ENCODE measurements at regions not wholly inside any gene's neighbourhood (a gene's known extent, or its start where the extent isn't known, plus 50 kb on each side); places are given as distances from the start of the nearest gene placed in this dataset.

DNA sequence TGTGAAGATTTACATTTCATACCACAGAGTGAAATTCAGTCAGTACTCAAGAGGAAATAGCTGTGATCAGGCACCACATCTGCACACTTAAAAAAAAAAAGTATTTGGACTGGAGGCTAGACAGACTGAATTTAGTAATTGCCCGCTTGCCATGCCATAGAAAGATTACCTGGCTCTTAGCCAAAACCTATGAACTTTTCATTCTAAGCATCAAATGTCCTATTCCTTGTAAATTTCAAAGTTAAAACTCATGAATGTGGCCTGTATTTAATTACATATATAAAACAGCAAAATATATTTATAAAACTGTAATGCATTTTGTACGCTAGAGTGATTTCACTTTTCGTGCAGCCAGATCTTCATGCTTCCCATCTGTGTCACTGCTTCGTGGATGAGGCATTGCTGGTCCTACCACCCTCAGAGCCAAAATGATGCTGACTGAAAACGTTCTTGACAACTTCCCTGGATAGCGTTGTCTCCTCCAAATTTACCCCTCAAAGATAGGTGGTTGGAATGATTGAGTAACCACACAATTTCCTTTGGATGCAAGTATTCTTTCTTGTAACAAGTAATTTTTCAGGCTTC is 447.9 kb upstream of the SGCD start:
- TF ChIP-seq, protein P1, sequence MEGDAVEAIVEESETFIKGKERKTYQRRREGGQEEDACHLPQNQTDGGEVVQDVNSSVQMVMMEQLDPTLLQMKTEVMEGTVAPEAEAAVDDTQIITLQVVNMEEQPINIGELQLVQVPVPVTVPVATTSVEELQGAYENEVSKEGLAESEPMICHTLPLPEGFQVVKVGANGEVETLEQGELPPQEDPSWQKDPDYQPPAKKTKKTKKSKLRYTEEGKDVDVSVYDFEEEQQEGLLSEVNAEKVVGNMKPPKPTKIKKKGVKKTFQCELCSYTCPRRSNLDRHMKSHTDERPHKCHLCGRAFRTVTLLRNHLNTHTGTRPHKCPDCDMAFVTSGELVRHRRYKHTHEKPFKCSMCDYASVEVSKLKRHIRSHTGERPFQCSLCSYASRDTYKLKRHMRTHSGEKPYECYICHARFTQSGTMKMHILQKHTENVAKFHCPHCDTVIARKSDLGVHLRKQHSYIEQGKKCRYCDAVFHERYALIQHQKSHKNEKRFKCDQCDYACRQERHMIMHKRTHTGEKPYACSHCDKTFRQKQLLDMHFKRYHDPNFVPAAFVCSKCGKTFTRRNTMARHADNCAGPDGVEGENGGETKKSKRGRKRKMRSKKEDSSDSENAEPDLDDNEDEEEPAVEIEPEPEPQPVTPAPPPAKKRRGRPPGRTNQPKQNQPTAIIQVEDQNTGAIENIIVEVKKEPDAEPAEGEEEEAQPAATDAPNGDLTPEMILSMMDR (conservative IDR thresholded peaks at IDR 0.05): no peak
- no peak overlapping the region; the same call in 1 of the 2 replicates for H3K27ac ChIP-seq

DNA sequence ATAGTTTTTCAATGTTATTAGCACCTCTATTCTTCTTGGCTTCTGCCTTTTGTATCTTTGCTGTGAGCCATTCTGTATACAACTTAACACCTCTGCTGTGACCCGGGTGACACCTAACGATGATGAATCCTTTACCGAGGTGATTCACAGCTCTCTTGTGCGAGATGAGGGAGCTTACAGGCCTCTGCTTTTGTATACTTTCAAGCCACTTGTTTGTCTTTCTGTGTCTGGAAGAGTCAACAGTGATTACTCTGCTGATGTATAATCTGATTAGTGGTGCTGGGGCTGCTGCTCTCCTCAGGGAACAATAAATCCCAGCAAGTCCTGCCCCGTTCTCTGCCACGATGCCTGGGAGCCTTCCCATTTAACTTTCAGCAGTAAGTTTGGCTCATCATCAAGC is 442.9 kb upstream of the SGCD start:
- peak overlapping the region; percentile 63 for H3K27ac ChIP-seq
- TF ChIP-seq, protein P1 (conservative IDR thresholded peaks at IDR 0.05): no peak

DNA sequence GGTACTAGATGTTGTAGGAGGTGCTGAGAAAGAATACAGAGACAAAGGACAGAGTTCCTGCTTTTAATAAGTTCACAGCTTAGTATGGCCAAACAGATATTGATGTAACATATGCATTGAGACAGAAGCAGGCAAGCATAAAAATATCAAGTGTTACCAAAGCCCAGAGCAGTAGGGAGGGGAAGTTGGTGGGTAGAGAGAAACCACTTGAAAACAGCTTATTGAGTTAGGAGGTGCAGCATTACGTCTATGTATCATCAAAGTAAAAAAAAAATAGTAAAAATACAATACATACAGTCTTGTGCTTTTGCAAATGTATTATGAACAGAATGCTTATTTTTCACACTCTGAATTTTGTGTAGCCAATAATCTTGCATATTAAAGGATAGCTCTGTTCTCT is 441.8 kb upstream of the SGCD start:
- TF ChIP-seq, protein P1 (conservative IDR thresholded peaks at IDR 0.05): no peak
- H3K27ac ChIP-seq: no peak overlapping the region

DNA sequence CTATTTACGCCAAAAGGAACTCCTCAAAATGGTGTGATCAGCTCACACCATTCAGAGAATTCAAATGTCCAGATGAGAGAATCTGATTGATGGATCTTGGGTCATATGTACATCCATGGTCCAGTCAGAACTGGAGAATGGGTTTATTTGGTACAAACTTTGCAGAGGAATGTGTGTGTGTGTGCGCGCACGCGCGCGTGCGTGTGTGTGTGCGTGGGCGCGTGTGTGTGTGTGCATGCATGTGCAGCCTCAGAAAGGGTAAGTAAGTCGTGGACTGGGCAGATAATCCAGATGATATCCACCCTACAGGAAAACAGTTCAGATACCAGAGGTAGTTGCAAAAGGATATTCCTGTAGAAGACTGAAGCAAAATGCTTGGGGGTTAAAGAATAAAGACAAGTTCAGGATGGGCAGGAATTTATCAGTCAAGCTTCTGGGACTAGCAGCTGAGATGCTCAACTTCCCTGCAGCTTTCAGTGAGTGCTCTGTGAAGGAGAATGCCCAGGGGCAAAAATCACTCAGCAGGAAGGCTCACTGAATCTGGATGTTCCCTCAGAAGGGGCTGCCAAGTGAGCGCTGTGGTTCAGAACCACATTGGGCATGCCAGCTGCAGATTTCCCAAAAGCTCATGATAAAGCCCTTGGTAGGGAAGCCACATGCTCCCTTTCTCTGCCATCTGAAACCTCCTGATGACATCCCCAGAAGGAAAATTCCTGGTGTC is 440.5 kb upstream of the SGCD start:
- TF ChIP-seq, protein P1 (conservative IDR thresholded peaks at IDR 0.05): no peak
- H3K27ac ChIP-seq: no peak overlapping the region

DNA sequence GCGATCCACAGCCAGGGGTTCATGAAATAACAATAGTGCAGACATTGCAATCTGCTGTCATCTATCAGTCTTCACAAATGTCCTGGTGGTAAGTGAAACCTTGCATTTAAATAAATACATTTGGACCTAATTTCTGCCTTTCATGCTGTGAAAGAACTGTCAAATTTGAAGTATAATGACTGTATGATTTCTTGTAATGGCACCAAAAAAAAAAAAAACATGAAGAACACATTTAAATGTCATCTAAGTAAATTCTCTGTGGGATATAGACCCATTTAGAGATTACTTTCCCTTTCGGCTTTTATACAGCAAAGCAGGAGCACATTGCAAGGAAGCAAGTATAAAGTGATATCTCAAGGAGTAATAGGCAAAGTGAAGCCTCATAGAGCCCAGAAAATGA is 431.5 kb upstream of the SGCD start:
- TF ChIP-seq, protein P1 (conservative IDR thresholded peaks at IDR 0.05): no peak
- H3K27ac ChIP-seq: no peak overlapping the region

DNA sequence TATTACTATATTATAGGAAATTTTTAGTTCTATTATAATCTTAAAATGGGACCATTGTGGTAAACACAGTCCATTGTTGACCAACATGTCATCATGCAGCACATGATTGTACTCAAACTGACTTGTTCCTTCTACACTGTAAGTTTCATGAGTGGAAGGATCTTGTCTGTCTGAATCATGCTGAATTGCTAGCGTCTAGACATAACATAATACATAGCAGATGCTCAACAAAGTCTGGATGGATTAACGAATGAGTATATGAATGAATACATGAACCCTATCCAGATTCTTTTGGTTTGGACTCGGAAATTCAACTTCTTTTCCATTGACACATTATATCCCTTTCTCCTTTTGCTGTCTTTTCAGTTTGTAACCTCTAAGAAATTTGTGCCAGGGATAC is 429.2 kb upstream of the SGCD start:
- TF ChIP-seq, protein P1 (conservative IDR thresholded peaks at IDR 0.05): no peak
- H3K27ac ChIP-seq: no peak overlapping the region

DNA sequence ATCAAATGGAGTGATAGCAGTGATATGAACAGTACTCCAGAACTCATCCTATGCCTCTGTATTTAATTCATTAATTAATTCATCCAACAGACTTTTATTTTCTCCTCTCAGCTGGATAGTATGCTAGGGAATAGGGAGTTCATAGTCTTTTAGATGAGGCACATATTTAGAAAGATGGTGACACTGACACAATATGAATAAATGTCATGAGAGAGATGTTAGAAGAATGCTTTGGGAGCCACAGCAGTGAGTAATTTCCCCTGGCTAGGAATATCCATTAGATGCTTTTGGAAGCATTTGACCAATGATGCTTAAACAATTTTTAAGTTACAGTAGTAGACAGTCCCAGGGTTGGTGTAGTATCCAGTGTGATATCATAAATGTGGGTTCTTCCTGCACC is 428.7 kb upstream of the SGCD start:
- TF ChIP-seq, protein P1 (conservative IDR thresholded peaks at IDR 0.05): no peak
- no peak overlapping the region for H3K27ac ChIP-seq
